ENCODE measurements at regions not wholly inside any gene's neighbourhood (a gene's known extent, or its start where the extent isn't known, plus 50 kb on each side); places are given as distances from the start of the nearest gene placed in this dataset.

- TF ChIP-seq POLR2A (IDR thresholded peaks at IDR 0.05), result no peak
- no peak for TF ChIP-seq CTCF (IDR thresholded peaks at IDR 0.05)
- TF ChIP-seq EP300 (IDR thresholded peaks at IDR 0.05), result no peak
These were observed 98.8 kb upstream of the DPH5 start for GRCh38 chr1:101124405-101124804.

All from tibial nerve (tissue), 4 donors.